Prostate gland (tissue), 2 donors: ENCODE measurements at regions not wholly inside any gene's neighbourhood (a gene's known extent, or its start where the extent isn't known, plus 50 kb on each side); places are given as distances from the start of the nearest gene placed in this dataset.

ENCODE experiments used
- DNase-seq: peaks from one replicate; pipeline ENCODE4 v3.0.0-alpha.2; 2019; ENCODE audit warnings: low spot score
- H3K27ac ChIP-seq, 2 donors: fragments of 200-600 bp; sonication (generic); 2 replicates each; pipeline ENCODE4 v1.5.1; 2017 to 2019
- H3K27me3 ChIP-seq: fragments of 200-600 bp; sonication (generic); replicated peaks from 2 replicates; pipeline ENCODE4 v1.5.1; 2019; ENCODE audit not compliant: insufficient read depth
- H3K36me3 ChIP-seq, 2 donors: fragments of 200-600 bp; sonication (generic); 1 replicate in 1 of 2; 2 replicates in 1 of 2; pipeline versions ENCODE4 v1.5.1 to v1.8.1; 2017 to 2019
- H3K4me1 ChIP-seq: fragments of 200-600 bp; sonication (generic); replicated peaks from 2 replicates; pipeline ENCODE4 v1.5.1; 2019
- H3K4me3 ChIP-seq, 2 donors: fragments of 200-600 bp; sonication (generic); 2 replicates each; pipeline ENCODE4 v1.5.1; 2017 to 2019
- H3K9me3 ChIP-seq: fragments of 200-600 bp; sonication (generic); 2 replicates; pipeline ENCODE4 v1.5.1; 2017
- POLR2A ChIP-seq: fragments of 450-650 bp; IDR thresholded peaks from one replicate; pipeline ENCODE4 v1.6.1; 2016; ENCODE audit warnings: antibody characterized with exemption, mild to moderate bottlenecking
- POLR2AphosphoS5 ChIP-seq: sonication (generic); formaldehyde crosslinking; IDR thresholded peaks from one replicate; pipeline ENCODE4 v1.6.1; 2017; ENCODE audit warnings: antibody characterized with exemption
- WGBS: methylation state at CpG from one replicate; pipeline ENCODE4 v1.1.5; 2018; 5-methylcytosine and 5-hydroxymethylcytosine counted together
- intact Hi-C: fragments of 100-400 bp; cut with DNase I; formaldehyde crosslinking; loops from one replicate; pipeline ENCODE4 v1.14.2; 2022
- TF ChIP-seq, protein P1 (sequence below), 4 experiments: fragments of 200-600 bp in 2 of 4; fragments of 450-650 bp in 2 of 4; sonication (generic) in 2 of 4; IDR thresholded peaks; 1 replicate in 3 of 4; 2 replicates in 1 of 4; pipeline ENCODE4 v1.5.1; 2016 to 2019; ENCODE audit warnings: antibody characterized with exemption in 4 of 4, mild to moderate bottlenecking in 2 of 4, moderate library complexity in 2 of 4

DNA sequence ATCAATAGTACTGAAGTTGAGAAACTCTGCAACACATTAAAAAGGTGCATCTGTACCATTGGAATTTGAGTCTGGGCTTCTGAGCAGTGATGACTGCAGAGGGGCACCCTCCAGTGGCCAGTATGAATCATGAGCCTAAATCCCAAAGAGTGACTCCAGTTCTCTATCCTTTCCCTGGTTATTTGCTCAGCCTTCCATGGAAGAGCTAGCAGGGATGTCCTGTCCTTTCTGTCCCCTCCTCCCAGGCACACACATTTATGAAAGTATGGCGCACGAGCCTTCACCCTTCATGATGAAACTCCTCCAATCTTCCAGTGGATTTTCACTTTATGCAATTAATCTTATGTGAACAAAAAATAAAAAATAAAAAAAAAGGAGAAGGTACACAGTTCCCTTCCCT, 81.0 kb downstream of the ESM1 start:
- WGBS, result 71% methylated on average over 2 of the region's 2 CpGs
- Histone ChIP-seq H3K9me3 (no peaks in the 10 kb centered on the region), H3K4me3 (no peak overlapping the region), H3K27me3 (no peaks in the 10 kb centered on the region), H3K36me3 (no peaks in the 10 kb centered on the region), H3K27ac (no peak overlapping the region), H3K4me1 (no peaks in the 10 kb centered on the region)
- TF ChIP-seq POLR2AphosphoS5 (no peak), POLR2A (no peak)
- TF ChIP-seq, protein P1, sequence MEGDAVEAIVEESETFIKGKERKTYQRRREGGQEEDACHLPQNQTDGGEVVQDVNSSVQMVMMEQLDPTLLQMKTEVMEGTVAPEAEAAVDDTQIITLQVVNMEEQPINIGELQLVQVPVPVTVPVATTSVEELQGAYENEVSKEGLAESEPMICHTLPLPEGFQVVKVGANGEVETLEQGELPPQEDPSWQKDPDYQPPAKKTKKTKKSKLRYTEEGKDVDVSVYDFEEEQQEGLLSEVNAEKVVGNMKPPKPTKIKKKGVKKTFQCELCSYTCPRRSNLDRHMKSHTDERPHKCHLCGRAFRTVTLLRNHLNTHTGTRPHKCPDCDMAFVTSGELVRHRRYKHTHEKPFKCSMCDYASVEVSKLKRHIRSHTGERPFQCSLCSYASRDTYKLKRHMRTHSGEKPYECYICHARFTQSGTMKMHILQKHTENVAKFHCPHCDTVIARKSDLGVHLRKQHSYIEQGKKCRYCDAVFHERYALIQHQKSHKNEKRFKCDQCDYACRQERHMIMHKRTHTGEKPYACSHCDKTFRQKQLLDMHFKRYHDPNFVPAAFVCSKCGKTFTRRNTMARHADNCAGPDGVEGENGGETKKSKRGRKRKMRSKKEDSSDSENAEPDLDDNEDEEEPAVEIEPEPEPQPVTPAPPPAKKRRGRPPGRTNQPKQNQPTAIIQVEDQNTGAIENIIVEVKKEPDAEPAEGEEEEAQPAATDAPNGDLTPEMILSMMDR (IDR thresholded peaks at IDR 0.05), result no peak
- intact Hi-C loops, result no loop called here
- DNase-seq, result no peak

DNA sequence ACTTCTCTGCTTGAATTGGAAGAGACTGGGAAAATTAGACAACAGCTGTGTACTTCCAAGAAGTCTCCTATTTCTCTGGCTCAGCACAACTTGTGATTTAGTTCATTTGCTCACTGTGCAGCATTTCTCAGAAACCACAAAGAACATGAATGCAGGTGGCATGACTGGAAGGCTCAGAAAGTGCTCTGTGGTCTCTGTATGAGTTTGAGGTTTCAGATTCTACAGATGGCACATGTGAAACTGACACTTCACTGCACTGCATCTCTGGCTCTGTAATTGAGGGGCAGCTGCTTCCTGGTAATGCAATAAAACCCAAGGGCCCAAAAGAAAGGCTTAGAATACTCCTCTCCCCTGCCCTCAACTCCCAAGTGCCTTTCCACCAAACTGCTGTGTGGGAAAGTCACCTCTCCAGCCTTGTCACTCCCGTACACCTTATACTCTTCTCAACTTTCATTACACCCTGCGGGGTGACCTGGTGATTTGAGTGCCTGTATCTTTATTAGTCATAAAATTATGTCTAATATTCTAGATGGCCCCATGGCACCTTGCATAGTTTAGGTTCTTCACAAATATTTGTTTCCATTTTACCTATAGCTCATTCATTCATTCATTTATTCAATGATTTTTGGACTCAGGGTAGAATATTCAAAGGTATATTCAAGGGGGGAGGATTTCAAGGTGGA, 82.5 kb downstream of the ESM1 start:
- H3K27ac ChIP-seq, result no peak overlapping the region
- DNase-seq, result no peak
- H3K36me3 ChIP-seq, result no peaks in the 10 kb centered on the region
- TF ChIP-seq, protein P1 (IDR thresholded peaks at IDR 0.05), result no peak
- no peak for TF ChIP-seq POLR2A
- no peak for TF ChIP-seq POLR2AphosphoS5
- intact Hi-C loops, result no loop called here
- H3K9me3 ChIP-seq, result no peaks in the 10 kb centered on the region
- H3K27me3 ChIP-seq, result no peaks in the 10 kb centered on the region
- H3K4me1 ChIP-seq, result no peaks in the 10 kb centered on the region
- 59% methylated on average over 2 of the region's 2 CpGs for WGBS
- no peak overlapping the region for H3K4me3 ChIP-seq

DNA sequence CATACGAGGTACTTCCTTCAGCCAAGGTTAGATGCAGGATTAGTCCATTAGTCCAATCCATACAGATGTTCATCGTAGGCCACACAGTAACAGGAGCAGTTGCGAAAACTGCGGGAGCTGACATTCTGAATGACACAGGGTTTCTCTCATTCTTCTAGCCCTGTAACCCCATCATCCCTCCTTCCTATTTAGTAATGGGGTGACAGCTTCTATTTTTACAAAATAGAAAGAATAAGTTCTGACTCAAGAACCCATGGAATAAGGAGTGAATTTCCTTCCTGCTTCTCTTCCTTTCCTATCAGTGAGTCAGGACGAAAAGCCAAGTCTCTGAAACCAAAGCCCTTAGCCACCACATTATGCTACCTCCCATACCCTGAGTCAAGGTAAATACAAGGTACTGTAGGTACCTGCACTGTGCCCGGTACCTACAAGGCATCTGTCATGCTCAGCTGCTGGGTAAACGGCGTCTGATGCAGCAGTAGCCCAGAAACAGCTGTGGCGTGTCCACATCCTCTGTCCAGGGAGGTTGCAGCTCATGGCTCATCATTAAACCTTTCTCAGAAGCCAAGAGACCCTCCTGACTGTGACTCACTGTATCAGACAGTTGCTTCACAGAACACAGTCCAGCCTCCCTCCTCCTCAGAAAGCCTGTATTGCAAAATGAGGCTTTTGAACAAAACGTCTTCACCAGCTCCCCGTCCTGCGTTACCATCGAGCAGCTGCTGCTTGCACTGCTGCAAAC, 84.2 kb downstream of the ESM1 start:
- Histone ChIP-seq H3K9me3 (no peaks in the 10 kb centered on the region), H3K4me1 (no peaks in the 10 kb centered on the region), H3K36me3 (no peaks in the 10 kb centered on the region), H3K4me3 (no peak overlapping the region), H3K27ac (no peak overlapping the region), H3K27me3 (no peaks in the 10 kb centered on the region)
- TF ChIP-seq POLR2AphosphoS5, result no peak
- no peak for TF ChIP-seq POLR2A
- TF ChIP-seq, protein P1 (IDR thresholded peaks at IDR 0.05), result no peak
- 62% methylated on average over 13 of the region's 13 CpGs for WGBS
- DNase-seq, result no peak
- intact Hi-C loops, result no loop called here

DNA sequence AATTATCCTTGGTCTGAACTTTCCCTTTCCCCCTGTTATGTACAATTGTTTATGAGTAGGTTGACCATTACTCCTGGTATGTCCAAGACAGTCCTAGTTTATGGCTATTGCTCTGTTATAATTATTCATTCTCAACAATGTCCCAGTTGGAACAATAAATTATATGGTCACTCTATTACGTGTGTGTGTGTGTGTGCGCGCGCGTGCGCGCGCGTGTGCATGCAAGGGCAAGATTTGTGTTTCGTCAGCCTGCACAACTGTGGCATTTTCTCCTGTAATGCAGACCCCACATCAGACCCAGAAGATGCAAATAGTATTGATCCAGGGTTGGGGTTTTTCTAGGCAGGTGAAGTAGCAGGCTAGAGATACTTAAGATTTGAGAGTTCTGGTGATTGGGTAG, 88.4 kb downstream of the ESM1 start:
- TF ChIP-seq POLR2AphosphoS5, result no peak
- TF ChIP-seq, protein P1 (IDR thresholded peaks at IDR 0.05), result no peak
- no peak for TF ChIP-seq POLR2A
- no peaks in the 10 kb centered on the region for H3K4me1 ChIP-seq
- H3K9me3 ChIP-seq, result no peaks in the 10 kb centered on the region
- no peaks in the 10 kb centered on the region for H3K27me3 ChIP-seq
- intact Hi-C loops, result no loop called here
- WGBS, result 89% methylated on average over 10 of the region's 10 CpGs
- no peaks in the 10 kb centered on the region for H3K36me3 ChIP-seq
- no peak for DNase-seq
- no peak overlapping the region for H3K4me3 ChIP-seq
- H3K27ac ChIP-seq, result no peak overlapping the region
